Endothelial cell of umbilical vein (primary cell): ENCODE measurements at regions not wholly inside any gene's neighbourhood (a gene's known extent, or its start where the extent isn't known, plus 50 kb on each side); places are given as distances from the start of the nearest gene placed in this dataset.

Experiments used
- BruUV-seq: library from RNA; stranded (reverse); fragments of 400-500 nt; replicated peaks from 2 replicates; lab custom pipeline; 2021; lab: Mats Ljungman, UMichigan
- CTCF ChIA-PET: fragments of 300-600, 350-600 bp; sonication (Branson Sonifier 250); formaldehyde crosslinking; loops from one replicate; lab custom pipeline; 2021; ENCODE audit warnings: antibody characterized with exemption, inconsistent platforms; lab: Charles Lee
- POLR2A ChIA-PET: fragments of 300-600, 350-600 bp; sonication (Branson Sonifier 250); formaldehyde crosslinking; loops from one replicate; lab custom pipeline; 2021; ENCODE audit warnings: antibody characterized with exemption, inconsistent platforms; lab: Charles Lee
- DNase-seq: peaks from one replicate; pipeline ENCODE4 v3.0.0-alpha.2; 2011; ENCODE audit warnings: low read depth, low spot score
- FAIRE-seq: peaks from 2 replicates; lab custom pipeline; 2011; peaks lifted over from hg19 to GRCh38; lab: Jason Lieb, UNC
- H2AFZ ChIP-seq: 2 replicates; pipeline ENCODE4 v1.6.0; 2012; ENCODE audit warnings: low read depth, low read length, control low read depth, inconsistent platforms
- H3K27ac ChIP-seq: 2 replicates; pipeline ENCODE4 v1.5.1; 2011; ENCODE audit warnings: low read depth, mild to moderate bottlenecking, control low read depth, low read length, moderate library complexity; ENCODE audit not compliant: insufficient read depth
- H3K27me3 ChIP-seq, 2 experiments: 2 replicates each; pipeline versions ENCODE4 v1.6.0 to v1.6.1; 2011; ENCODE audit warnings: low read length in 2 of 2, mixed read lengths in 1 of 2; ENCODE audit not compliant: control insufficient read depth in 2 of 2, insufficient read depth in 2 of 2
- H3K36me3 ChIP-seq, 2 experiments: 2 replicates in 1 of 2; 3 replicates in 1 of 2; pipeline ENCODE4 v1.5.1; 2011; ENCODE audit warnings: low read length in 2 of 2, mild to moderate bottlenecking in 1 of 2, moderate library complexity in 1 of 2; ENCODE audit not compliant: control insufficient read depth in 2 of 2, insufficient read depth in 2 of 2; ENCODE audit errors: extremely low read depth in 1 of 2
- H3K4me1 ChIP-seq: 3 replicates; pipeline ENCODE4 v1.5.1; 2011; ENCODE audit warnings: mild to moderate bottlenecking, low read length; ENCODE audit not compliant: control insufficient read depth, insufficient read depth; ENCODE audit errors: extremely low read depth
- H3K4me2 ChIP-seq: 2 replicates; pipeline ENCODE4 v1.6.1; 2011; ENCODE audit warnings: low read length, control low read depth, mixed read lengths; ENCODE audit not compliant: insufficient read depth
- H3K4me3 ChIP-seq, 3 experiments: fragments of 200-600 bp in 1 of 3; sonication (generic), shearing (Covaris generic) in 1 of 3; replicated peaks in 1 of 3; 2 replicates each; pipeline ENCODE4 v1.5.1; 2011 to 2016; ENCODE audit warnings: control low read depth in 3 of 3, low read length in 3 of 3, mild to moderate bottlenecking in 2 of 3, inconsistent platforms in 1 of 3, low read depth in 1 of 3, moderate library complexity in 1 of 3; ENCODE audit not compliant: insufficient read depth in 1 of 3
- H3K79me2 ChIP-seq: 2 replicates; pipeline ENCODE4 v1.6.0; 2012; ENCODE audit warnings: low read length, inconsistent platforms; ENCODE audit not compliant: control insufficient read depth, insufficient read depth
- H3K9ac ChIP-seq: replicated peaks from 2 replicates; pipeline ENCODE3; 2011; ENCODE audit warnings: low read length, control low read depth; ENCODE audit not compliant: insufficient read depth; ENCODE audit errors: extremely low read depth
- H3K9me1 ChIP-seq: replicated peaks from 3 replicates; pipeline ENCODE4 v1.6.0; 2011; ENCODE audit warnings: mild to moderate bottlenecking, low read length; ENCODE audit not compliant: control insufficient read depth, insufficient read depth; ENCODE audit errors: extremely low read depth
- H3K9me3 ChIP-seq: replicated peaks from 2 replicates; pipeline ENCODE4 v1.5.1; 2012; ENCODE audit warnings: low read length, inconsistent platforms; ENCODE audit not compliant: control insufficient read depth, insufficient read depth
- H4K20me1 ChIP-seq: replicated peaks from 2 replicates; pipeline ENCODE3; 2011; ENCODE audit warnings: mild to moderate bottlenecking, low read length; ENCODE audit not compliant: control insufficient read depth, insufficient read depth; ENCODE audit errors: extremely low read depth
- EZH2 ChIP-seq: IDR thresholded peaks from 2 replicates; pipeline ENCODE4 v1.6.1; 2012; ENCODE audit warnings: borderline replicate concordance, low read depth, mild to moderate bottlenecking, moderate library complexity, low read length, inconsistent platforms; ENCODE audit not compliant: severe bottlenecking
- FOS ChIP-seq: IDR thresholded peaks from 2 replicates; pipeline ENCODE4 v1.6.1; 2011; ENCODE audit warnings: mild to moderate bottlenecking, low read length, moderate library complexity, borderline replicate concordance; ENCODE audit not compliant: insufficient read depth
- GATA2 ChIP-seq: IDR thresholded peaks from 2 replicates; pipeline ENCODE4 v1.7.0; 2011; ENCODE audit warnings: low read depth, mild to moderate bottlenecking, moderate library complexity, mixed read lengths, low read length; ENCODE audit not compliant: insufficient read length, insufficient read depth
- JUN ChIP-seq: IDR thresholded peaks from 2 replicates; pipeline ENCODE4 v1.6.1; 2011; ENCODE audit warnings: borderline replicate concordance, low read depth; ENCODE audit not compliant: insufficient read length, insufficient read depth
- MYC ChIP-seq: IDR thresholded peaks from one replicate; pipeline ENCODE4 v1.6.1; 2011; ENCODE audit warnings: mild to moderate bottlenecking, low read depth, low read length
- POLR2A ChIP-seq: IDR thresholded peaks from 2 replicates; pipeline ENCODE4 v1.6.1; 2012; ENCODE audit warnings: low read depth, mild to moderate bottlenecking, control low read depth, low read length
- POLR2AphosphoS5 ChIP-seq: IDR thresholded peaks from 2 replicates; pipeline ENCODE4 v1.6.1; 2012; ENCODE audit warnings: low read depth, mild to moderate bottlenecking, control low read depth, low read length, moderate library complexity; ENCODE audit not compliant: insufficient read depth
- dilution Hi-C: fragments of 300-500 bp; cut with MboI; formaldehyde crosslinking; loops from one replicate; pipeline ENCODE4 v1.15.0; 2019; ENCODE audit warnings: low sequenced_read_pairs; ENCODE audit not compliant: extremely low pct_ligation_motif_present
- intact Hi-C: fragments of 100-400 bp; cut with micrococcal nuclease; formaldehyde crosslinking; loops from one replicate; pipeline ENCODE4 v1.10.0; 2022
- TF ChIP-seq, protein P1 (sequence below), 2 donors: IDR thresholded peaks; 1 replicate in 1 of 2; 2 replicates in 1 of 2; pipeline ENCODE4 v1.5.1; 2011; ENCODE audit warnings: low read length in 2 of 2, mild to moderate bottlenecking in 2 of 2, moderate library complexity in 2 of 2, control low read depth in 1 of 2, inconsistent platforms in 1 of 2, low read depth in 1 of 2; ENCODE audit not compliant: insufficient read depth in 1 of 2; ENCODE audit errors: extremely low read depth in 1 of 2
- TF ChIP-seq, protein P2 (sequence below): IDR thresholded peaks from 2 replicates; pipeline ENCODE4 v1.6.1; 2011; ENCODE audit not compliant: insufficient read depth, insufficient read length

DNA sequence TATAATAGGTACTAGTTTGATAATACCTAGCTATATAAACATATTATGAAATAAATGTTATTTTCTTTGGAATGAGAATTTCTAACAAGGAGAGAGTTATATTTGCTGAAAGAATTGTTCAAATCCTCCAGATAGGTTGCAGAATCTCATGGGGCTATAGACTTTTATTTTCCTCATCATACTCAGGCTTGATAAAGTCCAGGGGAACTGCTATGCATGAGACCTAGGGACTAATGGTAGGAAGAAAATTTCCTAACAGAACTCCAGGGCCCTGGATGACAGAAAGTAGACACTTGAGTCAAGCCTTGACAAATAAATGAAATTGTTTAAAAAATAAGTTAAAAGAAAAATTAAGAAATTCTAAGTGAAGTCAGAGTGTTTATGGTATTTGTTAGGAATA, 138.5 kb upstream of the DACH1 start:
- CTCF ChIA-PET: no interaction called here
- no peaks in the 10 kb centered on the region for H3K9me3 ChIP-seq
- H2AFZ ChIP-seq: no peak overlapping the region
- H3K9ac ChIP-seq: no peak overlapping the region
- H3K4me1 ChIP-seq: no peaks in the 10 kb centered on the region
- BruUV-seq: no TSS peak
- intact Hi-C loops: no loop called here
- no peak overlapping the region for H3K4me2 ChIP-seq
- FAIRE-seq: no peak
- no peaks in the 10 kb centered on the region for H3K9me1 ChIP-seq
- no peak for DNase-seq
- no peaks in the 10 kb centered on the region for H3K79me2 ChIP-seq
- POLR2A ChIA-PET: no interaction called here
- no peaks in the 10 kb centered on the region for H3K27me3 ChIP-seq
- no peaks in the 10 kb centered on the region for H4K20me1 ChIP-seq
- TF ChIP-seq FOS (no peak), POLR2AphosphoS5 (no peak), JUN (no peak), GATA2 (no peak), EZH2 (no peak), MYC (no peak), POLR2A (no peak)
- TF ChIP-seq, protein P1, sequence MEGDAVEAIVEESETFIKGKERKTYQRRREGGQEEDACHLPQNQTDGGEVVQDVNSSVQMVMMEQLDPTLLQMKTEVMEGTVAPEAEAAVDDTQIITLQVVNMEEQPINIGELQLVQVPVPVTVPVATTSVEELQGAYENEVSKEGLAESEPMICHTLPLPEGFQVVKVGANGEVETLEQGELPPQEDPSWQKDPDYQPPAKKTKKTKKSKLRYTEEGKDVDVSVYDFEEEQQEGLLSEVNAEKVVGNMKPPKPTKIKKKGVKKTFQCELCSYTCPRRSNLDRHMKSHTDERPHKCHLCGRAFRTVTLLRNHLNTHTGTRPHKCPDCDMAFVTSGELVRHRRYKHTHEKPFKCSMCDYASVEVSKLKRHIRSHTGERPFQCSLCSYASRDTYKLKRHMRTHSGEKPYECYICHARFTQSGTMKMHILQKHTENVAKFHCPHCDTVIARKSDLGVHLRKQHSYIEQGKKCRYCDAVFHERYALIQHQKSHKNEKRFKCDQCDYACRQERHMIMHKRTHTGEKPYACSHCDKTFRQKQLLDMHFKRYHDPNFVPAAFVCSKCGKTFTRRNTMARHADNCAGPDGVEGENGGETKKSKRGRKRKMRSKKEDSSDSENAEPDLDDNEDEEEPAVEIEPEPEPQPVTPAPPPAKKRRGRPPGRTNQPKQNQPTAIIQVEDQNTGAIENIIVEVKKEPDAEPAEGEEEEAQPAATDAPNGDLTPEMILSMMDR (IDR thresholded peaks at IDR 0.05; ENCODE audit: extremely low read depth in 1 of 2, insufficient read depth in 1 of 2, low read depth in 1 of 2, low read length in 2 of 2): no peak
- TF ChIP-seq, protein P2, sequence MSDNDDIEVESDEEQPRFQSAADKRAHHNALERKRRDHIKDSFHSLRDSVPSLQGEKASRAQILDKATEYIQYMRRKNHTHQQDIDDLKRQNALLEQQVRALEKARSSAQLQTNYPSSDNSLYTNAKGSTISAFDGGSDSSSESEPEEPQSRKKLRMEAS: no peak
- dilution Hi-C loops: no loop called here
- H3K4me3 ChIP-seq: no peak overlapping the region
- no peak overlapping the region for H3K27ac ChIP-seq
- H3K36me3 ChIP-seq: no peaks in the 10 kb centered on the region
